Gastrocnemius medialis (tissue), 4 donors: ENCODE measurements at regions not wholly inside any gene's neighbourhood (a gene's known extent, or its start where the extent isn't known, plus 50 kb on each side); places are given as distances from the start of the nearest gene placed in this dataset.

Experiments used
- ATAC-seq, 2 donors: fragments of 150-250 bp; one replicate each; pipeline ENCODE4 v1.9.1; 2016
- DNase-seq, 2 donors: peaks; one replicate each; pipeline ENCODE4 v3.0.0-alpha.2; 2019
- H3K27ac ChIP-seq, 4 donors: fragments of 200-600 bp; sonication (generic); 1 replicate in 1 of 4; 2 replicates in 3 of 4; pipeline ENCODE4 v1.5.1; 2016 to 2018; ENCODE audit warnings: mild to moderate bottlenecking in 2 of 4, moderate library complexity in 1 of 4
- H3K27me3 ChIP-seq, 3 donors: fragments of 200-600 bp; sonication (generic) in 2 of 3; 1 replicate in 1 of 3; 2 replicates in 2 of 3; pipeline versions ENCODE4 v1.5.1 to v1.6.0; 2016 to 2019; ENCODE audit warnings: mild to moderate bottlenecking in 1 of 3, moderate library complexity in 1 of 3
- H3K36me3 ChIP-seq, 2 donors: fragments of 200-600 bp; sonication (generic) in 1 of 2; one replicate each; pipeline ENCODE4 v1.5.1; 2017 to 2018
- H3K4me1 ChIP-seq, 2 donors: fragments of 200-600 bp; sonication (generic) in 1 of 2; one replicate each; pipeline ENCODE4 v1.5.1; 2016 to 2017; ENCODE audit warnings: mild to moderate bottlenecking in 2 of 2
- H3K4me3 ChIP-seq, 4 donors: fragments of 200-600 bp; sonication (generic) in 3 of 4; 1 replicate in 1 of 4; 2 replicates in 3 of 4; pipeline ENCODE4 v1.5.1; 2016 to 2019; ENCODE audit warnings: mild to moderate bottlenecking in 2 of 4
- H3K9me3 ChIP-seq, 3 donors: fragments of 200-600 bp; sonication (generic) in 2 of 3; 1 replicate in 1 of 3; 2 replicates in 2 of 3; pipeline ENCODE4 v1.5.1; 2016 to 2019
- CTCF ChIP-seq, 5 experiments: fragments of 450-650 bp in 3 of 5; fragments of 200-600 bp in 2 of 5; sonication (generic) in 2 of 5; IDR thresholded peaks in 4 of 5; conservative IDR thresholded peaks in 1 of 5; 1 replicate in 4 of 5; 2 replicates in 1 of 5; pipeline ENCODE4 v1.5.1; 2016 to 2019; ENCODE audit warnings: antibody characterized with exemption in 5 of 5, mild to moderate bottlenecking in 3 of 5, moderate library complexity in 3 of 5
- POLR2A ChIP-seq, 2 donors: fragments of 450-650 bp; IDR thresholded peaks; one replicate each; pipeline ENCODE4 v1.6.1; 2017; ENCODE audit warnings: antibody characterized with exemption in 2 of 2, mild to moderate bottlenecking in 2 of 2, moderate library complexity in 2 of 2
- in situ Hi-C, 4 donors: fragments of 200-750 bp; cut with MboI; loops; one replicate each; pipeline versions ENCODE4 v1.15.0 to v1.8.0; 2017; ENCODE audit warnings: low sequenced_read_pairs in 4 of 4
- intact Hi-C: fragments of 100-400 bp; cut with DNase I; formaldehyde crosslinking; loops from one replicate; pipeline ENCODE4 v1.15.1; 2023; ENCODE audit warnings: low total_unique reads

- H3K27me3 ChIP-seq, result no peaks in the 10 kb centered on the region
- ATAC-seq, result no peak
- TF ChIP-seq CTCF (IDR thresholded peaks at IDR 0.05 in 4 of 5, conservative IDR thresholded peaks at IDR 0.05 in 1 of 5) (no peak), POLR2A (IDR thresholded peaks at IDR 0.05) (no peak)
- H3K27ac ChIP-seq, result no peak overlapping the region
- no peaks in the 10 kb centered on the region for H3K9me3 ChIP-seq
- no peak for DNase-seq
- in situ Hi-C loops, result no loop called here
- intact Hi-C loops, result no loop called here
- H3K36me3 ChIP-seq, result no peaks in the 10 kb centered on the region
- H3K4me3 ChIP-seq, result no peak overlapping the region
- no peaks in the 10 kb centered on the region for H3K4me1 ChIP-seq
Observed at GRCh38 chr2:81250270-81250669, 945.7 kb upstream of the LRRTM1 start.

GRCh38 chr2:81249152-81249551 is 944.6 kb upstream of the LRRTM1 start:
- H3K27me3 ChIP-seq, result no peaks in the 10 kb centered on the region
- H3K4me1 ChIP-seq, result no peaks in the 10 kb centered on the region
- H3K27ac ChIP-seq, result no peak overlapping the region
- H3K9me3 ChIP-seq, result no peaks in the 10 kb centered on the region
- TF ChIP-seq CTCF (IDR thresholded peaks at IDR 0.05 in 4 of 5, conservative IDR thresholded peaks at IDR 0.05 in 1 of 5), result no peak
- no peak for TF ChIP-seq POLR2A (IDR thresholded peaks at IDR 0.05)
- ATAC-seq, result no peak
- H3K36me3 ChIP-seq, result no peaks in the 10 kb centered on the region
- H3K4me3 ChIP-seq, result no peak overlapping the region
- DNase-seq, result no peak
- in situ Hi-C loops, result no loop called here
- intact Hi-C loops, result no loop called here

- DNase-seq, result no peak
- ATAC-seq, result no peak
- in situ Hi-C loops, result no loop called here
- Histone ChIP-seq H3K36me3 (no peaks in the 10 kb centered on the region), H3K27ac (no peak overlapping the region), H3K4me1 (no peaks in the 10 kb centered on the region), H3K9me3 (no peaks in the 10 kb centered on the region), H3K27me3 (no peaks in the 10 kb centered on the region), H3K4me3 (no peak overlapping the region)
- intact Hi-C loops, result no loop called here
- TF ChIP-seq CTCF (IDR thresholded peaks at IDR 0.05 in 4 of 5, conservative IDR thresholded peaks at IDR 0.05 in 1 of 5) (no peak), POLR2A (IDR thresholded peaks at IDR 0.05) (no peak)
Observed at GRCh38 chr2:81247648-81248047, 943.1 kb upstream of the LRRTM1 start.

GRCh38 chr2:81242501-81242900 is 937.9 kb upstream of the LRRTM1 start:
- in situ Hi-C loops, result no loop called here
- no peak for DNase-seq
- intact Hi-C loops, result no loop called here

More at GRCh38 chr2:81242501-81242900, 937.9 kb upstream of the LRRTM1 start:
- no peak overlapping the region for H3K4me3 ChIP-seq
- H3K27me3 ChIP-seq, result no peaks in the 10 kb centered on the region
- no peaks in the 10 kb centered on the region for H3K9me3 ChIP-seq
- no peaks in the 10 kb centered on the region for H3K4me1 ChIP-seq
- no peak overlapping the region for H3K27ac ChIP-seq
- no peaks in the 10 kb centered on the region for H3K36me3 ChIP-seq
- TF ChIP-seq POLR2A (IDR thresholded peaks at IDR 0.05), result no peak
- no peak for TF ChIP-seq CTCF (IDR thresholded peaks at IDR 0.05 in 4 of 5, conservative IDR thresholded peaks at IDR 0.05 in 1 of 5)
- no peak for ATAC-seq
